B cell (primary cell): ENCODE measurements at regions not wholly inside any gene's neighbourhood (a gene's known extent, or its start where the extent isn't known, plus 50 kb on each side); places are given as distances from the start of the nearest gene placed in this dataset.

ENCODE experiments used
- EZH2 ChIP-seq: IDR thresholded peaks from 2 replicates; pipeline ENCODE4 v1.6.1; 2012; ENCODE audit warnings: borderline replicate concordance, low read depth, mild to moderate bottlenecking, moderate library complexity, low read length; ENCODE audit not compliant: insufficient read depth, poor library complexity, severe bottlenecking
- TF ChIP-seq, protein P1 (sequence below): fragments of 200-600 bp; IDR thresholded peaks from one replicate; pipeline ENCODE4 v1.8.0; 2022; ENCODE audit warnings: antibody characterized with exemption, mild to moderate bottlenecking

DNA sequence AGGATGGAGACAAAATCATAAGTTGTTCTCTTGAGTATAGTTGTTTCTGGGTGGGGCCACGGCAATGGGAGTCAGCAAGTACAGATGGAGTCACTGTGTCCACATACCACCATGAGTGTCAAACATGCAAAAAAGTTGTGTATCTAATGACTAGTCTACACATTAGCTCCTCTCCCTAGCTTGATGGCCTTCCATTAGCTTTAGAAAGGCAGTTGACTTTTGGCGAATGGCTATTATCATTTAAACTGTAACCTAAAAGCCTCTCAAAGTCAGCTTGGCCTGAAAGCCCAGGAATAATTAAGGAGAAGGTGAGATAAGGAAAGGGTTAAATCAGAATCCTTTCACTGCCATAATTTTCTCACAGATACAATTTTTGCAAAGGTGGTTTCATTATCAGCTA is 95.5 kb upstream of the MEOX2 start:
- TF ChIP-seq, protein P1, sequence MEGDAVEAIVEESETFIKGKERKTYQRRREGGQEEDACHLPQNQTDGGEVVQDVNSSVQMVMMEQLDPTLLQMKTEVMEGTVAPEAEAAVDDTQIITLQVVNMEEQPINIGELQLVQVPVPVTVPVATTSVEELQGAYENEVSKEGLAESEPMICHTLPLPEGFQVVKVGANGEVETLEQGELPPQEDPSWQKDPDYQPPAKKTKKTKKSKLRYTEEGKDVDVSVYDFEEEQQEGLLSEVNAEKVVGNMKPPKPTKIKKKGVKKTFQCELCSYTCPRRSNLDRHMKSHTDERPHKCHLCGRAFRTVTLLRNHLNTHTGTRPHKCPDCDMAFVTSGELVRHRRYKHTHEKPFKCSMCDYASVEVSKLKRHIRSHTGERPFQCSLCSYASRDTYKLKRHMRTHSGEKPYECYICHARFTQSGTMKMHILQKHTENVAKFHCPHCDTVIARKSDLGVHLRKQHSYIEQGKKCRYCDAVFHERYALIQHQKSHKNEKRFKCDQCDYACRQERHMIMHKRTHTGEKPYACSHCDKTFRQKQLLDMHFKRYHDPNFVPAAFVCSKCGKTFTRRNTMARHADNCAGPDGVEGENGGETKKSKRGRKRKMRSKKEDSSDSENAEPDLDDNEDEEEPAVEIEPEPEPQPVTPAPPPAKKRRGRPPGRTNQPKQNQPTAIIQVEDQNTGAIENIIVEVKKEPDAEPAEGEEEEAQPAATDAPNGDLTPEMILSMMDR = no peak
- no peak for TF ChIP-seq EZH2
